Neutrophil (primary cell): ENCODE measurements at regions not wholly inside any gene's neighbourhood (a gene's known extent, or its start where the extent isn't known, plus 50 kb on each side); places are given as distances from the start of the nearest gene placed in this dataset.

Source experiments
- H3K27ac ChIP-seq: fragments of 200-600 bp; sonication (generic); 2 replicates; pipeline ENCODE4 v1.5.1; 2016; ENCODE audit warnings: mild to moderate bottlenecking, moderate library complexity
- H3K27me3 ChIP-seq: fragments of 200-600 bp; sonication (generic); 2 replicates; pipeline ENCODE4 v1.6.0; 2016; ENCODE audit warnings: mild to moderate bottlenecking
- H3K36me3 ChIP-seq: fragments of 200-600 bp; sonication (generic); 2 replicates; pipeline ENCODE4 v1.5.1; 2017
- H3K4me1 ChIP-seq, 2 experiments: fragments of 200-600 bp in 1 of 2; sonication (generic) in 1 of 2; 1 replicate in 1 of 2; 2 replicates in 1 of 2; pipeline versions ENCODE4 v1.5.1 to v1.6.1; 2013 to 2016; ENCODE audit warnings: low read depth in 1 of 2, low read length in 1 of 2, mild to moderate bottlenecking in 1 of 2, moderate library complexity in 1 of 2; ENCODE audit not compliant: control insufficient read depth in 1 of 2, insufficient read depth in 1 of 2
- H3K4me3 ChIP-seq, 2 experiments: fragments of 200-600 bp in 1 of 2; sonication (generic) in 1 of 2; 1 replicate in 1 of 2; 2 replicates in 1 of 2; pipeline ENCODE4 v1.5.1; 2013 to 2016; ENCODE audit warnings: low read depth in 1 of 2, low read length in 1 of 2, mild to moderate bottlenecking in 1 of 2, moderate library complexity in 1 of 2
- H3K9me3 ChIP-seq: fragments of 200-600 bp; sonication (generic); 2 replicates; pipeline ENCODE4 v1.5.1; 2016
- CTCF ChIP-seq: fragments of 200-600 bp; sonication (generic); IDR thresholded peaks from 2 replicates; pipeline ENCODE4 v1.5.1; 2016; ENCODE audit warnings: antibody characterized with exemption

- no peaks in the 10 kb centered on the region for H3K4me1 ChIP-seq
- no peaks in the 10 kb centered on the region for H3K36me3 ChIP-seq
- H3K4me3 ChIP-seq: no peak overlapping the region
- no peak overlapping the region for H3K27ac ChIP-seq
- TF ChIP-seq CTCF: no peak
- H3K9me3 ChIP-seq: no peaks in the 10 kb centered on the region
- no peaks in the 10 kb centered on the region for H3K27me3 ChIP-seq
These were observed 72.2 kb upstream of the COL13A1 start for GRCh38 chr10:69729326-69730048.

DNA sequence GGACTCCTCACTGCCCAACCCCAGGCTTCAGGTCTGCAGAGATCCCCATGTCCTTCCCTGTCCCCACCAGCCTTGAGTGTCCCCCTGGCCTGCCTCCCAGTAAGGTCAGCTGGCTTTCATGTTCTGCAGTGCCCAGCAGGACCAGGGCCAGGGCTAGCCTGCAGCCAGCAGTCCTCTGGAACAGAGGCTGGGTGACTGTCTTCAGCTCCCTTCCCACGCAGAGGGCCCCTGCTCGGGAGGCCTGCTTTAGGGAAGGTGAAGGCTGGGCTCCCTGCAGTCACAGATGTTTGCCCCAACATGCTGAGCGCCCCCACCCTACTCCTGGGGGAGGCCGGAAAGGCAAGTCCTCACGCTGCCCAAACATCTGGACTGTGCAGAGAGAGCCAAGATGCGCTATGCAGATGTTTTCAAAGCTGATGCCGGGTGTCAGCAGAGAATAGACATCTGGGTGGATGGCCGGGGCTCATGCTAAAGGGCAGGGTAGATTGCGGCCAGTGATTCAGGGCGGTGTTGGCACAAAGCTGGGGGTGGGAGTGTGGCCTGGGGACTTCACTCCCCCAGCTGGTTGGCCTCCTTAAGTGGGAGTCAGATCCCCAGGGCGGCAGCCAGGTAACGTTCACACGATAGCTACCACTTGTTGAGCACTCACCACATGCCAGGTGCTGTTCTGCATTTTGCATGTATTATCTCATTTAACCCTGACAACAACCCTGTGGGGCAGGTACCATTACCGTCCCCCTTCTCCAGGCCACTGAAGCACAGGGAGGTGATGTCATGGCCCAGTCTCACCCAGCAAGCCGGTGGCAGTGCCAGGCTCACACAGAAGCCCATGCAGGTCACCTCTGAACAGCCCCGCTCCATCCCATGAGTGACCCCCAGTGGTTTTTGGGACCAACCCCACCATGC is 71.2 kb upstream of the COL13A1 start:
- H3K4me3 ChIP-seq: no peak overlapping the region
- no peaks in the 10 kb centered on the region for H3K36me3 ChIP-seq
- no peaks in the 10 kb centered on the region for H3K4me1 ChIP-seq
- H3K9me3 ChIP-seq: no peaks in the 10 kb centered on the region
- no peak for TF ChIP-seq CTCF
- no peaks in the 10 kb centered on the region for H3K27me3 ChIP-seq
- no peak overlapping the region for H3K27ac ChIP-seq

DNA sequence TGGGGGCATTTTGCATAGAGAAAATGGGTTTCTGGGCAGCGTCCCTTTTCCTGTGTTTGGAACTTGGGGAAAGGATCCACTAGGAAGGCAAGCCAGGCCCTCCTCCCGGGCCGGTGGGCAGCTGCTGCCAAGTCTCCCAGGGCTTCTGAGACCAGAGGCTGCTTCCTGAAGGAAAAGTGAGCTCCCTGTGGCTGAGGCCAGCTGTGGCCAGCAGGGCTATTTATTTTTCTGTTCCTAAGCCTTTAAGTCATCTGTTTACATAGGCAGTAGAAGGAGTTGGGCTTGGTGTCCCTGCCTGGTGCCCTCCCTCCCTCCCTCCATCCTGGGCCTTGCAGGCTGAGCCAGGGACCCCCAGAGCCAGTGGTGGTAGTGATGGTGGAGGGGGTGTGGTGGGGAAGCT is 70.5 kb upstream of the COL13A1 start:
- Histone ChIP-seq H3K4me1 (no peaks in the 10 kb centered on the region), H3K36me3 (no peaks in the 10 kb centered on the region), H3K27ac (no peak overlapping the region), H3K27me3 (no peaks in the 10 kb centered on the region), H3K9me3 (no peaks in the 10 kb centered on the region), H3K4me3 (no peak overlapping the region)
- TF ChIP-seq CTCF: no peak

DNA sequence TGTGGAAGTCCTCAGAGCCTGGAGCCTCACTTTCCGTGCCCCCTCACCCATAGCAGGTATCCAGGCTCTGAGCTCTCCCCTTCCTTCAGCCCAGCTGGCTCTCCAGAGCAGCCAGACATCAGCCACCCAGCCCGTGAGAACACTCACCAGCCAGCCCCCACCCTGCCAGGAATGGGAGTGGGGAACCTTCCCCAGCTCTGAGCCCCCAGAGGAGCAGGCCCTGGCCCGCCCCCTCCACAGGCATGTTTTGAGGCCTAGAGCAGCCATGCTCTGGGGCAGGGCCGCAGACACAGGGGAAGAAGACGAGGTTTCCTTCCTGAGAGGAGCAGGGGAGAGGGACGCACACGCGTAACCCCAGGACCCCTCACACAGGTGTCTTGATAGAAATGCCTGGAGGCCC is 70.0 kb upstream of the COL13A1 start:
- no peaks in the 10 kb centered on the region for H3K4me1 ChIP-seq
- no peak overlapping the region for H3K4me3 ChIP-seq
- no peaks in the 10 kb centered on the region for H3K27me3 ChIP-seq
- no peaks in the 10 kb centered on the region for H3K36me3 ChIP-seq
- no peak overlapping the region for H3K27ac ChIP-seq
- H3K9me3 ChIP-seq: no peaks in the 10 kb centered on the region
- no peak for TF ChIP-seq CTCF

GRCh38 chr10:69732147-69732825 is 69.4 kb upstream of the COL13A1 start:
- Histone ChIP-seq H3K4me1 (no peaks in the 10 kb centered on the region), H3K36me3 (no peaks in the 10 kb centered on the region), H3K4me3 (no peak overlapping the region), H3K27ac (no peak overlapping the region), H3K27me3 (no peaks in the 10 kb centered on the region), H3K9me3 (no peaks in the 10 kb centered on the region)
- TF ChIP-seq CTCF: no peak
